Activated CD8-positive, alpha-beta memory T cell treated with anti-CD3 and anti-CD28 coated beads, Interleukin-2, amount 50 U/mL, for 1 hour (primary cell): ENCODE measurements at regions not wholly inside any gene's neighbourhood (a gene's known extent, or its start where the extent isn't known, plus 50 kb on each side); places are given as distances from the start of the nearest gene placed in this dataset.

Source experiments
- DNase-seq: peaks from one replicate; pipeline ENCODE4 v3.0.0-alpha.2; 2020; ENCODE audit errors: extremely low read depth

DNA sequence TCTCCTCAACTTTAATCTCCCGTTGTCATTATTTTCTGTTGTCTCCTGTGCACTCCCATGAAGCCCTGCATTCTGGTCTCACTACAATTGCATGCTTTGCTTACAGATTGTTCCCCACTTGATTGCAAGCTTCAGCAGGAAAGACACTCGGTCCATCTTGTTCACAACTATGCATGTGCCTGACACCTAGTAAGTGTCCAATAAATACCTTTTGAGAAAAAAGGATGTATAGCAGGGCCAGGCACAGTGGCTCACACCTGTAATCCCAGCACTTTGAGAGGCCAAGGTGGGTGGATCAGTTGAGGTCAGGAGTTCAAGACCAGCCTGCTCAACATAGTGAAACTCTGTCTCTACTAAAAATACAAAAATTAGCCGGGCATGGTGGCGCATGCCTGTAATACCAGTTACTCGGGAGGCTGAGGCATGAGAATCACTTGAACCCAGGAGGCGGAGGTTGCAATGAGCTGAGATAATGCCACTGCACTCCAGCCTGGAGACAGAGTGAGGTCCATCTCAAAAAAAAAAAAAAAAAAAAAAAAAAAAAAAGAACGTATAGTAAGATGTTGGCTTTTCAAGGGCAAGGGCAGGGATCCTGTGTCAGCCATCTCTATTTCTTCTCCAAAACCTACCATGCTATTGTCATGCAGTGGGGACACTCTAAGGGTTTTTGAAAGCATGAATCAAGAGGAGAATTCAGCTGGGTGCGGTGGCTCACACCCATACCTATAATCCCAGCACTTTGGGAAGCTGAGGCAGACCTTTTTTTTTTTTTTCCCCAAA lies 338.3 kb downstream of the MYCN start:
- no peak for DNase-seq

DNA sequence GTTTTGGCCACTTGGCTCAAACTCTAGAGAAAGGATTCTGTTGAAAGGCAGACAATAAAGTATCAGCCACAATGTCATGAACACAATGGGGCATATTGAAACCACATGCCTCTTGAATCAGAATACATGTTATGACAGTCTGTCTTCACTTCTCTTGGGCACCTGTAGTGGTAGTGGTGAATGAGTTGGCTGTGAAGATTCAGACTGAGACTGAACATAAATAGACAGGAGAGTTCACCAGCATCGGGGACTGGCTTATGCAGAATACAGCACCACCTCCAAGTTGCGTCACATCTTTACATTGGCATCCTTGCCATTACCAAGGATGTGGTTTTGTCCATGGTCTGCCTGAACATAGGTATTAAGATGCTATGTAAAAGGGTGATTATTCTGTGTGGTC lies 336.8 kb downstream of the MYCN start:
- DNase-seq: no peak

DNA sequence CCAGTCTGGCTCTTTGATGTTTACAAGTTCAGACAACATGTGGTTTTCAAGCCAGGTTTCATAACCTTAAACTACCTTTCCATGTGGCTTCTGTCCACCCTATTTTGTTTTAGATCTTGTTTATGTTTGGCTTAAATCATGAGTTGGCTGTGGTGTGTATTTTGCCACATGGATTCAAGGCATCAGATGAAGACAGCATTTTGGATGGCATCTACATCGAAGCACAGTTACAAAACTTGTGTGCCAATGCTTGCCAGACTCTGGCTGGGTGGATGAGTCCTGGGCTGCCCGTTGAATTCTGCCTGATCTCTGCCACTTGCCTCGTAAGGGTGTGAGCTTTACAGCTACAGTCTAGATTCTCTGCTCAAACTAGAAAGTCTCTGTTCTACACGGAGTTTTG lies 335.3 kb downstream of the MYCN start:
- no peak for DNase-seq

DNA sequence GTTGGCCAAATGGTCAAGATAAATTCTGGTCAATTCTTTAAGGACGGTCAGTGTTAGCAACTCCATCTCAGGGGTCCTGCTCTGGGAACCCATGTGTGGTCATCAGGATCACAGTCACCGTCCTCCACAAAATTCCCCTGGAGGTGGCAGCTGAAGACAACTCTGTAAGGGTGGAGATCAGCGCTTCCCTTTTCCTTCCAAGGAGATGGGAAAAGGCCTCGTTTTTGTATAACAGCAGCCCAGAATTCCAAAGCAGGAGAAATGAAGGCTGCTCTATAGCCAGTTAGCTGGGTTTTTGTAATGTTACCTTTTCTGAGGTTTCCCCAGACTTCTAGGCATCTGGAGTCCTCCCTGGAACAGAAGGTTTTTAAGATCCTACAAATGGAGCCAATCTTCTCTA lies 334.8 kb downstream of the MYCN start:
- no peak for DNase-seq

DNA sequence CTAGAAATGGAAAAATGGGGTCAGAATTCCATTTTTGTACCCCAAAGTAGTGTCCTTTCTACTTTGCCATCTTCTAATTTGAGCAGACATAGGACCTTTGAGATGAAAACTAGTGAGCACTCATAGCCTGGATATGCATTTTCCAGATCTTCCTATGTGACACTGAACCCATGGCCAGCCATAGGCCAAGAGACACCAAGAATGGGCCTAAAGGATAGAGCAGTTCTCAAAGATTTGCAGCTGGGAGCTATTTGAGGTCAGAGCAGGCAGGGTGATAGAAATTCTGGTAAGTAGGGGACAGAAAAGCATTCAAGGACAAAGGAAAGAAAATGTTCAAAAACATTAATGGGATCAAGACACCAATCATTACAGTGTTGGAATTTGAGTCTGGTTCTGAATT lies 332.8 kb downstream of the MYCN start:
- no peak for DNase-seq

DNA sequence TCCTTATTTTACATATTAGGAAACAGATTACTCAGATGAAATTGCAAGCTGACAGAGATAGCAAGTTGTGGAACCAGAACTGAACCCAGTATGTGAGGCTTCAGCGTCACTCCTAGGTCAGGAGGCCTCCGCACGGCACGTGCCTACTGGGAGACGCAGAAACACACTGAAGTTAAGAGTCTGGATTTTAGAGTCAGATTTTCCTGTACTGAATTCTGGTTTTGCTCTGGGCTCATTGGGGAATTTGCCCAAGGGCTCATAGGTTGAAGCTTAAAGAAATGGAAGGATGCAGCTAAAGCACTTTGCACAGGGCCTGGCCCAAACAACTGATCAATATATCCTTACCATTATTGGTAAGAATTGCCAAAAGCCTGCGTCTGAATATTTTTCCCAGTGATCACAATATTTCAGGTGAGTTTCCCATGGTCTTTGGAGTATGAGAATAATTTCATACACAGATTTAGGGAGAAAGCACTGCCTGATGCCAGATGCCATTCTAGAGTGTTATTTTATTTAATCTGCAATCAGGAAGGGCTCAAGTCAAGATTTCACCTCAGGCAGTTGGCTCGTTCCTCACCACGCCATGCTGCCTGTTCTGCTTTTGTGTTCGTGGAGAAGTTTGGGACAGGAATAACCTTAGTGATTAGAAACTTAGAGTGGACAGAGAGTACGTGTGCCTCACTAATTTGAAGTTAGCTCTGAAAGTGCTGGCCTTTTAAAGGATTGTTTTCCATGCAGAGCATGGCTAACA lies 331.9 kb downstream of the MYCN start:
- no peak for DNase-seq

DNA sequence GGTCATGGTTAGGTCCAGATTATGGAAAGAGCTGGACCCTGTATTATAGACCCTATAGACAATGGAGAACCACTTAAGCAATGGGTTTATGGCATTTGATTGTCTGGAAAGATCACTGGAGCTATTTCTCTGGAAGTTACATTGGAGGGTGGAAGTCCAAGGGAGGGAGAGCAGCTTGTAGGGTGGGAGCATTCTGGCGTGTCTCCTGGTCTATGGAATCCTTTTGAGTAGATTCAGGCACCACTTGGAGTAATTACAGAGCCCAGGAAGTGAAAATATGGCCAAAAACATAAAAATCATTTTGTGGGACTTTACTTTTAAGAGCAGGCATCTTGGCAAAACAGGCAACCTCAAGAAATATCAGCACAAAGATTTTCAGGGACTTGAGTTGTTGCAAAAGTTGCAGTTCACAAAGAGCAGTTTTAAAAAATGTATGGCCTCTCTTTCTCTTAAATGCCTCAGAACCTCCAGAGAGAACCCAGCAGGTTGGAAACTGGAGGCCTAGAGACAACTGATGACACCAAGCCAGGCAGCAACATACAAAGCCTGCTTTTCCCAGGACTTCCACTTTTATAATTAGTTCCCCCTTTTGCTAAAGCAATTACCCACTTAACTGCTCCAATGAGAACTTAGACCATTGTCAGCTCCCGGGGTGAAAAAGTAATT lies 331.0 kb downstream of the MYCN start:
- no peak for DNase-seq

DNA sequence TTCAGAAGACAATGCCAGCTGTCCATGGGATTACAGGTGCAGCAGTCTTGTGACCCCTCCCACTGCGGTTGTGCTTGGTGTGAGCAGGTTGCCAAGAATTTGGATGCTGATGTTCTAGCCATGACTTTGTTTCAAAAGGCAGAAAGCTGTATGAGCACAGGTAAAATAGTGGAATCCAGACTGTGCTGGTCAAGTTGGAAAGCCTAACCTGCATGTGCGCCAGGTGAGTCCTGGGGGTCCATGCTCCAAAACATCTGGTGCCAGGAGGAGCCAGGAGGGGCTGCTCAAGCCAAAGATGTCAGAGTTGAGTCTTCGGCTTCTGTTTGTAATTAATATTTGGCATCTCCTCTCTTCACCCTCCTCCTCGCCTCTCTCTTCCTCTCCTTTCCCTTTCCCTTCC lies 330.1 kb downstream of the MYCN start:
- no peak for DNase-seq

DNA sequence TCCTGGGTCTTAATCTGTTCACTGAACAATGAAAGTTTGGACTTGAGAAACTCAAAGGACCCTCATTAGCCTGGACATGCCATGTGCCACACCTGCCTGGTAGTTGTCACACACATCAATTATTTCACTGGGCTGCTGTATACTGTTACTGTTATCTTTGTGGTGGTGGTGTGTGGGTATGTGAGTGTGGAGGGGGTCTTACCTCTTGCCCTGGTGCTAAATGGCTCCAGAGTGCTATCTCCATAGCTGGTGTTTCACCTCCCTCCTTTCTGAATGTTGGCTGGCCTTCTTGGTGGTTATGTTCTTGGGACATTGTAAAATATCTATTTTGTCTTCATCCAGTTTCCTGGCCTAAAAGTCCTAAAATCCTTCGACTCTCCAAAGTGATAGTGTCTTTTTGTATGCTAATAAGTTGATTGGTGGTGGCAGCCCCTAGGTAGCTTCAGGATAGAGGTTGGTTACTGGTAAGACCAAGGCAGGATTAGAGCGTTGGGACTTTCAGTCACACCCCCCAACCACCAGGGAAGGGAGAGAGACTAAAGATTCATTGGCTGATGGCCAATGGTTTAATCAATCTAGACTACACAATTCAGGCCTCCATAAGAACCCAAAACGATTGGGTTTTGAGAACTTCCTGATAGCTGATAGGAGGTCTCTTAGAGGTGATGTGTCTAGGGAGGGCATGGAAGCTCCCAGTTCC lies 328.1 kb downstream of the MYCN start:
- no peak for DNase-seq

DNA sequence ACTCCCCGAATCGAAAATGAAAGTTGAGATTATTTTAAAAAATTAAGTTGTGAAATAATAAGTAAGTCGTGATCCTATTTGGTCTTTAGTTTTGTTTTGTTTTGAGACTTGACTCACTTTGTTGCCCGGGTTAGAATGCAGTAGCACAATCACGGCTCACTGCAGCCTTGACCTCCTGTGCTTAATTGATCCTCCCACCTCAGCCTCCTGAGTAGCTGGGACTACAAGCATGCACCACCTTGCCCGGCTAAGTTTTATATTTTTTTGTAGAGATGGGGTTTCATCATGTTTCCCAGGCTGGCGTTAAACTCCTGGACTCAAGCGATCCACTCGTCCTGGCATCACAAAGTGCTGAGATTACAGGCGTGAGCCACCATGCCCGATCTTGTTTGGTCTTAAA lies 326.2 kb downstream of the MYCN start:
- no peak for DNase-seq

DNA sequence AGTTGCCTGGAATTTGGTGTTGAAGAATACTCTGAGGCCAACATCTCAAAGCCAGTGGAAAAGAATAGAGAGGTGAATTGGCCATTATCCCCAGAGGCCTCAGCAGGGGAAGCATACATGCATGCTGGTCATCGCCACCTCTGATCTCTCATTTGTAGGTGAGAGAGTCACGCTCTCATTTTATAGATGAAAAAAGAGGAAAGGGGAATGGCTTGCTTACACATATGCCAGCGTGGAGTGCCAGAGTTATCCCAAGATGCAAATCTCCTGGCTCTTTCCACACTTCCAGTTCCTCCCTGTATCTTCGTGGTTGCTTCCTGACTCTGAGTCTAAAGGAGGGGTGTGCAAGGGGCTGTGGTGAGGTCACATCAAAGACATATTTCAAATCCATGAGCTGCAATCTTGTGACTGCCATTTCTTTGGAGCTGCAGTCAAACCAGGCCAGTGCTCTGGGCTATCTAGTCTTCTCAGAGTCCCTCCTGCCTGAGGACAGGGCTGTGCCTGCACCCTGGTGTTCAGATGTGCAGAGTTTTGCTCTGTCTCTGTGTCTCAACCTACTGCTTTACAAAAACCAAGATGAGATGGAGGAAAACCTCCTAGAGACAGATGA lies 324.7 kb downstream of the MYCN start:
- no peak for DNase-seq

DNA sequence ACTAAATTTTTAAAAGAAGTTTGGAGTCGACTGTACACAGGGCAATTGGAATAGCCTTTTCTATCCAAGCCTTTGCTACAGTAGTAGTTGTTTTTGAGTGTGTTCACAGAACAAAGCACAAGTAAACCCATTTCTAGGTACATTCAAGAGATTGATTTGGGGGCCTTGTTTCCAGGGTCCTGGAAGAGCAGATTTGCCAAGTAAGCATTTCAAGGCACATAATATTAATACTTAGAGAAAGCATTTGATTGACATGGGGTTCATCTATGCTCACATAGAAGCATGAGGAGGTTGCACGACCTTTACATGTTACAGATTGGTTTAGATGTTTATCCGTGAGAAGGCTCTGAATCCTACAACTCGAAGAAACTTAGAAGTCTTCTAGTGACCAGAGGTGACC lies 324.1 kb downstream of the MYCN start:
- no peak for DNase-seq

DNA sequence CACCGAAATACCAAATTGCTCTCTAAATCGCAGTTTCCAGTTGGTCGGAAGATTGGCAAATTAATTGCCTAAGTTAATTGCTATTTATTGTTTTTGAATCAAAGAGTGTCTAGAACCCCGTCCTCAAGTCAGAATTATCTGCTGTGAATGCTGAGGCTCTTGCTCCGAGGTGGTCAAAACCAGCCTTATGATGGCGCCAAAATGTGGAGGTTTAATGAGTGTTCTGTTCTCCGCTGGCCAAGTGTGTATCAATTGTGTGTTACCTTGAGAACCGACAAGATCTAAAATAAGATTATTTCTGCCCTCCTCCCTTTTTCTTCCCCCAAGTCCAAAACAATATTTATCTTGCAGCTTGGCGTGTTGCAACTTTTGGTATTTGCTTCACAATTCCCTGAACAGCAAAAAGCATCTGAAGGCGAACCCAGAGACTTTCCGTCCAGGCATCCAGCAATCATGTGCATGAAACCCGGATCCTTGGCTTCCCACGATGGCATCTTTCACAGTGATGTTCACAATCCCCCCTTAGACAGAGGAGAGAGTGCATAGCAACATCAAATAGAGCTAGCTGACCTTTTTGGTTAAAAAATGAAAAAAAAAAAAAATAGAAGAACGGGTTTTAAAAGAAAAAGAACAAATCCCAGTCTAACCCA lies 323.0 kb downstream of the MYCN start:
- no peak for DNase-seq

DNA sequence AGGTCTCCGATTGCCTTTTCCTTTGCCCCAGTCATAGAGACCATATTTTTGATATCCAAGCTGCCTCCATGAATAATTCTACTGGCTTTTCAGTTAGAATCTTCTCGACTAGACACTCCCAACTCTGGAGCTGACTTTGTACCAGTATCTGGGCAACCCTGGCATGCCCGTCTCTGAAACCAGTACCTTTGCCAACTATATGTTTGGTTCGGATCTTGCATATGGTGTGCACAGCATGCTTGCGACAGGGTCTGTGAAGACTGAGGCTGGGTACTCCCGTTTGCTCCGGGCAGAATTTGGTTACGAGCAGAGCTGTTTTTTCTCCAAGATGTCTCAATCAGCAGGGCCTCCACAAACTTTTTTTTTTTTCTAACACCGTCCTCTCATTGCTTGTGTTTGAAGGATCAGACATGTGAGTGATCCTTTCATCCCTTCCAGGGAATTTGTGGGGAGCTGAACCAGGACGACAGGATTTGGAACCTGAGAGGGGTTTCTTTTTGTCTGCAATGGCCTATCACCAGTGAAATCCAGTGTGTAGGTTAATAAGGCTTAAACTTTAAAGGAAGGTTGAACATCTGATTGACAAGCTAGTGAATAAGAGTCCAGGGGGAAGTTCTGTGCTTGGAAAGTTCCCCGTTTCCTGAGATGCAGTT lies 322.3 kb downstream of the MYCN start:
- DNase-seq: no peak

DNA sequence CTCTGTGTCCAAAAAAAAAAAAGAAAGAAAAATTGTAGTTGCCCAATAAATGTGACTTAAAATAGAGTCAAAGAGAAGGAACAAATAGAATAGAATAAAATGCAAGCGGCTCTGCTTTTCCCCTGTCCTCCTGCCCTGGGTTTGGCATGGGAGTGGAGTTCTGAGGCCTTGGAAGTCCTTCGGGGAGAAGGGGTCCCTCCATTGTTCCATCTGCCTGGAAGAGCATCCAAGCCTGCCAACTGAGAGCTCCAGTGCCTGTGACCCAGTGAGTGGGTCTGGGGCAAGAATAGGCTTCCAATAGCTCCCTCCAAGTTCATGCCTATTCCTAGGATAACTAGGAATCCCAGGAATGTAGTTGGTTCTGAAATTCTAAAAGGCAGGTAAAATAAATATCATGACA lies 321.4 kb downstream of the MYCN start:
- no peak for DNase-seq

DNA sequence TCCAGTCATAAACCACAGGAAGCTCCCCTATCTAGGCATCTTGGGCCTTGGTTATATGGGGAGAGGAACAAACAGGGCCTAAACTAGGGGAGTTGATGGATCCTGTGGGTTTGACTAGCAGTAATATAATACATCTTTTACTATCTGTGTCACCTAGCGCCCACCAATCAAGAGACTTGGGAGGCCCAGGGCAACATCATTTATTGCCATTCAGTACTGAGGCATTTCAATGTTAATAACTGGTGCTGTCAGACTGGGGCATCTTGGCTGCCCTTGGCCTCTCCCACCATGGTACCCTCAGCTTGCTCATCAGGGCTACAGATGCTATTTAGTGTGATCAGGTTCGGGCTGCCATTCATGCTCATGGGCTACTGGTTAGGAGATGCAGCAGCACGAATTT lies 320.7 kb downstream of the MYCN start:
- no peak for DNase-seq

DNA sequence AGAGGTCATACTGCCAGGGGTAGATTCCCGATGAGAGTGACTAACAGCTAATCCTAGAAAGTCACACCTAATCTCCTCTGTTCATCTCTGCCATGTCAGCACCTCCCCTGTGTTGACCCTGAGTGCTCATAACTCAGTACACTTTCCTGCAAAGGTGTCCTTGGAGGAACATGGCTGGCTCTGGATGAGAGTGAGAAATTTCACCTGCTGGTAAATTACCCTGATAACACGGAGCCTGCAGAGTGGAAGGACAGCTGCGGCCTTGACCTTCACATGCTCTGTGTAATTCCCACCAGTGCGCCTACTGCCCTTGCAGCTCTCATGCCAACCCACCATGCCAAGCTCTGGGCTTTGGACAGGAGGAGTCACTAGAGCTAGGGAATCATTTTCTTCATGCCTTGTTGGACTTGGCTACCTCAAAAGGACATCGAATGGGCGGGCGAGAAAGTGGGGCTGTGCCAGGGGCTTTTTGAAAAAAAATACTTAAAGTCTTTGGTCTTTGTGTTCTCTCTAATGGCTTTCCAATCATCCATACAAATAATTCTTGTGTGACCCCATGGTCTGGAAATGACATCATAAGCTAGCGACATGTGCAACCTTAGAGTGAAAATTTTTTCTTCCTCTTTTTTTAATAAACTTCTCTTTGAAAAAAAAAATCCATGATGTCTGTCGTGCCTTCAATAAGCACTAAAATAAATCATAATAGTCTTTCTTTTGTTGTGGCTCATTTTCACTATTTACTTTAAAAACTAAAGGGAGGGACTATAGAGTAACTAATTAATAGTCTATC lies 319.9 kb downstream of the MYCN start:
- DNase-seq: no peak

DNA sequence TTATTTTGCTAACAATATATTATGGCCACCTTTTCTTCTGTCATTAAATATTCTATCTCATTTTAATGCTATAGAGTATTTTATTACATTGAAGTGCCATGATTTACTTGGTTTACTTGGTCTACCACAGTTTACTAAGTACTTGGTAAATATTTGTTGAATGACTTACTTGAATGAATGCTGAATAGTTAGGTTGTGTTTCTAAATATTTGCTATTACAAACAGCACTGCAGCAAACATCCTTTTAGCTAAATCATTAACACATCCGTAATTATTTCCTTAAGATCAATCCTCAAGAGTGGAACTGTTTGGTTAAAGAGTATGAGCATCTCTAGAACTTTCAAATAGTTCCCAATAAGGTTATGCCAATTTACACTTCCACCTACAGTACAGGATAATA lies 318.7 kb downstream of the MYCN start:
- no peak for DNase-seq

DNA sequence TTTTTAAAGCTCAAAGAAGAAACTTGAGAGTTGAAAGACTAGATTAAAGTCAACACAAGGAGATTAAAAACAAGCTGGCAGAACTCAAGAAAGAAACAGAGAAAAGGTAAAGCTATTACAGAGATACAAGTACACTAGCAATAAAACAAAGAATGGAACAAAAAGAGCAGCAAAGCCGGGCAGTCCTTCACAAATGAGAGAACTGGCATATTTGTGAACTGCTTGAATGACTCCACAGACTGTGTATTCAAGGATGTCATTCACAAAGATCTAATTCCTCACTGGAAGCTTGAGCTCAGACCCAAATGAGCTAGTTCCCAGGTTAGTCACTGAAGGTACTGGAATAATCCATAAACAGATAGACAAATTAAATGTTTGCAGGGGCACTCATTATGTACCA lies 318.0 kb downstream of the MYCN start:
- no peak for DNase-seq
